Colonic mucosa (tissue), 4 donors: ENCODE measurements at regions not wholly inside any gene's neighbourhood (a gene's known extent, or its start where the extent isn't known, plus 50 kb on each side); places are given as distances from the start of the nearest gene placed in this dataset.

ENCODE experiments used
- DNase-seq: peaks from one replicate; pipeline ENCODE4 v3.0.0-alpha.2; 2020
- H3K27ac ChIP-seq: fragments of 200-600 bp; one replicate; pipeline ENCODE4 v1.8.0; 2021
- H3K27me3 ChIP-seq: fragments of 200-600 bp; one replicate; pipeline ENCODE4 v1.8.0; 2021
- H3K36me3 ChIP-seq: fragments of 200-600 bp; one replicate; pipeline ENCODE4 v1.8.0; 2021
- H3K4me1 ChIP-seq: fragments of 200-600 bp; one replicate; pipeline ENCODE4 v1.8.0; 2021; ENCODE audit warnings: mild to moderate bottlenecking
- H3K4me3 ChIP-seq: fragments of 200-600 bp; one replicate; pipeline ENCODE4 v1.8.0; 2021
- H3K9ac ChIP-seq, 2 donors: one replicate each; pipeline ENCODE4 v1.7.0; 2013; ENCODE audit warnings: control low read depth in 2 of 2, low read depth in 2 of 2, low read length in 2 of 2
- H3K9me3 ChIP-seq: fragments of 200-600 bp; one replicate; pipeline ENCODE4 v1.8.0; 2021
- CTCF ChIP-seq: fragments of 200-600 bp; IDR thresholded peaks from one replicate; pipeline ENCODE4 v1.8.0; 2022; ENCODE audit warnings: antibody characterized with exemption, mild to moderate bottlenecking
- intact Hi-C: fragments of 100-400 bp; cut with DNase I; formaldehyde crosslinking; loops from one replicate; pipeline ENCODE4 v1.14.1; 2022
- donor health status: healthy.
- donor health status: DM: no; HTN: no; CAD: no.
- donor health status: DM: no; HTN: no; CAD: no.

- intact Hi-C loops = no loop called here
- H3K4me1 ChIP-seq = no peaks in the 10 kb centered on the region
- no peak overlapping the region for H3K27ac ChIP-seq
- no peaks in the 10 kb centered on the region for H3K27me3 ChIP-seq
- H3K4me3 ChIP-seq = no peak overlapping the region
- H3K9ac ChIP-seq = no peak overlapping the region
- H3K9me3 ChIP-seq = no peaks in the 10 kb centered on the region
- no peak for DNase-seq
- TF ChIP-seq CTCF = no peak
- H3K36me3 ChIP-seq = no peaks in the 10 kb centered on the region
These were observed 123.4 kb upstream of the GUCY1A1 start for GRCh38 chr4:155543126-155543765.

GRCh38 chr4:155542415-155542814 is 124.2 kb upstream of the GUCY1A1 start:
- intact Hi-C loops = no loop called here
- no peaks in the 10 kb centered on the region for H3K27me3 ChIP-seq
- no peaks in the 10 kb centered on the region for H3K9me3 ChIP-seq
- DNase-seq = no peak
- no peaks in the 10 kb centered on the region for H3K4me1 ChIP-seq
- no peak for TF ChIP-seq CTCF
- no peak overlapping the region for H3K27ac ChIP-seq
- H3K9ac ChIP-seq = no peak overlapping the region
- no peaks in the 10 kb centered on the region for H3K36me3 ChIP-seq
- no peak overlapping the region for H3K4me3 ChIP-seq

GRCh38 chr4:155541716-155542115 is 124.9 kb upstream of the GUCY1A1 start:
- Histone ChIP-seq H3K27ac (no peak overlapping the region), H3K9me3 (no peaks in the 10 kb centered on the region), H3K27me3 (no peaks in the 10 kb centered on the region), H3K36me3 (no peaks in the 10 kb centered on the region), H3K9ac (no peak overlapping the region), H3K4me1 (no peaks in the 10 kb centered on the region), H3K4me3 (no peak overlapping the region)
- no peak for TF ChIP-seq CTCF
- DNase-seq = no peak
- intact Hi-C loops = no loop called here

- DNase-seq = no peak
- intact Hi-C loops = no loop called here
- H3K9ac ChIP-seq = no peak overlapping the region
These were observed 126.0 kb upstream of the GUCY1A1 start for GRCh38 chr4:155540698-155541097.

GRCh38 chr4:155539746-155540145 is 126.9 kb upstream of the GUCY1A1 start:
- no peak overlapping the region for H3K4me3 ChIP-seq
- DNase-seq = no peak
- H3K27ac ChIP-seq = no peak overlapping the region
- H3K9me3 ChIP-seq = no peaks in the 10 kb centered on the region
- no peaks in the 10 kb centered on the region for H3K4me1 ChIP-seq
- H3K27me3 ChIP-seq = no peaks in the 10 kb centered on the region
- no peaks in the 10 kb centered on the region for H3K36me3 ChIP-seq
- H3K9ac ChIP-seq = no peak overlapping the region
- intact Hi-C loops = no loop called here
- no peak for TF ChIP-seq CTCF

More at GRCh38 chr4:155540698-155541097, 126.0 kb upstream of the GUCY1A1 start:
- Histone ChIP-seq H3K36me3 (no peaks in the 10 kb centered on the region), H3K4me3 (no peak overlapping the region), H3K4me1 (no peaks in the 10 kb centered on the region), H3K27me3 (no peaks in the 10 kb centered on the region), H3K27ac (no peak overlapping the region), H3K9me3 (no peaks in the 10 kb centered on the region)
- TF ChIP-seq CTCF = no peak
